ENCODE measurements at regions not wholly inside any gene's neighbourhood (a gene's known extent, or its start where the extent isn't known, plus 50 kb on each side); places are given as distances from the start of the nearest gene placed in this dataset.
A peak's percentile ranks its signal among the peaks of the same experiment; 100 is the strongest.

DNA sequence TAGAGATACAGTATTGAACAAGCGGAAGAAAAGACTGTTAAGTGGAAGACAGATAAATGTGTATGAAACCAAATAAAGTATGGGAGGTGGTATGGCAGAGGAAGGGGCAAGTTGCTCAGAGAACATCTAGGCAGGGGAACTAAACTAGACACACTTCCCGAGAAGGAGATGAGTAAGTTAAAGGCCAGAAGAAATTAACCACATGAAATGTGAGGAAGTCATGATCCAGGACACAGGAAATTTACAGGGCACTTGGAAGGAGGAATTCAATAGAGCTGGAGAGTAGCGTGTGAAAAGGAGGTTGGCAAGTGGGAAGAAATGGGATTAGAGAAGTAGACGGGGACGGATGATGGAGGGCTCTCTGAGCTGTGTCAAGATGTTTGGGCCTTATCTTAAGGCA lies 208.8 kb downstream of the COG6 start:
- no peak overlapping the region for H3K4me3 ChIP-seq (replicated peaks in 1 of 2; ENCODE audit: low read depth in 2 of 2, low read length in 2 of 2)
- DNase-seq (ENCODE audit: low read depth in 2 of 2) = no peak
- TF ChIP-seq CTCF (IDR thresholded peaks at IDR 0.05; ENCODE audit: low read depth, low read length) = no peak

DNA sequence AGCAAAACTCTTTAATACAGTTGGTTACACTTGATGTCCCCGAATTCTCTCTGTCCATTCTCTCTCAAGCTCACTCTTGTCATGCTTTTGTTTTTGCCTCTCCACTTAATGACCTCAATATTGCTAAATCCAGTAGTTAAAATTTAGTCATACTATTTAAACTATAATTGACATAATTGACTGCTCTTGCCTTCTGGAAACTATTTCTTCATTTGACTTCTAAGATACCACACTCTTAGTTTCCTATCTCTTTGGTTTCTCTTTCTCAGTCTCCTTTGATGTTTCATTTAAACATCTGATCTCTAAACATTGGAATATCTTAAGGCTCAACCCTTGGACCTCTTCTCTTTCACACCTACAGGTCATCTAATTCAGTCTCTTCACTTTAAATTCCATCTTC lies 211.3 kb downstream of the COG6 start:
- no peak overlapping the region for H3K4me3 ChIP-seq (replicated peaks in 1 of 2; ENCODE audit: low read depth in 2 of 2, low read length in 2 of 2)

GRCh38 chr13:39867807-39868206 lies 212.3 kb downstream of the COG6 start:
- no peak overlapping the region for H3K4me3 ChIP-seq (replicated peaks in 1 of 2; ENCODE audit: low read depth in 2 of 2, low read length in 2 of 2)
- DNase-seq (ENCODE audit: low read depth in 2 of 2) = no peak
- no peak for TF ChIP-seq CTCF (IDR thresholded peaks at IDR 0.05; ENCODE audit: low read depth, low read length)

More for the DNA sequence above, 211.3 kb downstream of the COG6 start:
- no peak for DNase-seq (ENCODE audit: low read depth in 2 of 2)
- TF ChIP-seq CTCF (IDR thresholded peaks at IDR 0.05; ENCODE audit: low read depth, low read length) = no peak

DNA sequence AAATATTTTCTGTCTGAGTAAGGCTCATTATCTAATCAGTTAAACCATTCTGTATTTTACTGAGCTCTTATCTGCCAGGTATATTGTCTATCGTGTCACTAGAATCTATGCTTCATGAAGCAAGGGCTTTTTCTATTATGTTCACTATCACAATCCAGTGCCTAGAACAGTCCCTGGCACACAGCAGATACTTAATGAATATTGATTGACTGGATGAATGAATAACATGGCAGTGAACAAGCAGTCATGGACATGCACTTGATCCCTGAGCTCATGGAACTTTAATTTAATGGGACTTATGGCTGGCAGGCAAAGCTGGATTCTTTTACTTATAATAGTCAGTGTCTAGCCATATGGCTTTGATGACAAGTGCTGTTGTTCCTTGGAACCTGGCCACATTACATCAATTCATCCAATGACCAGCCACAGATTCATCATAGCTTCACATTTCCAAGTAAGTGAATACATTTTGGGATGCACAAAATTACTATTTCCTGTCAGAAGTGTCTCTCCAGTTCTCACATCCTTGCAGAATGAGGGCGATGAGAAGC lies 214.8 kb downstream of the COG6 start:
- no peak for TF ChIP-seq CTCF (IDR thresholded peaks at IDR 0.05; ENCODE audit: low read depth, low read length)
- peak in 1 of 2 donors; percentile 20 for DNase-seq (ENCODE audit: low read depth in 2 of 2)
- H3K4me3 ChIP-seq (replicated peaks in 1 of 2; ENCODE audit: low read depth in 2 of 2, low read length in 2 of 2) = no peak overlapping the region

DNA sequence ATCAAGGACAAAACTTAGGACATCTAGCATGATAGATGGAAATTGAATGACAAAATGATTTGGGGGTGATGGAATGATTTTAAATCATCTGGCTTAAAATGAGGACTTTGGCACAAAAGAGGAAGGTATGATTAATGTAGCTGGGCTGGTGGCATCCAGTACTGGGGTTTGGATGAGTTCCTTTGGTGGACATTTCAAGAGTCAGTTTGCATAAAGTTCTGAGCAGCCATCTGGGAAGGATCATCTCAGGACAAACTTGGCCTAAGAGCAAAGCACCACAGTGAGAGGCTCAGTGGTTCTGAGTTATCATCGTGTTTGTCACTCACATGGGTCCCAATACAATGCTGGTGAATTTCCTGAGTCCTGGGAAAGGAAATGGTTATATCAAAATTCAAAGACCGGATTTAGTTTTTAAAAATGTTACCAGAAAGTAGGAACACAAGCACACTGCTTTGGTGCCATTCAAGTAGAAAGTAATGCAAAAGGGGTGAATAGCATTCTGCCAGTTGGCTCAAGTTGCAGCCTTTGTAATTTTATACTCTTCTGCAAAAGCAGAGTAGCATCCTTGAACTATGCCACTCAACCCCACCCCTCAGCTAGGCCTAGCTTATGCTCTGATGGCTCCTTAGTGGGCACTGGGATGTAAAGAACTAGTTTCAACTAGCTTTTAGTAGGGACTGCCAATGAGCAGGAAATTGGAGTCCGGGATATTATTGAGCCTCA lies 219.0 kb downstream of the COG6 start:
- TF ChIP-seq CTCF (IDR thresholded peaks at IDR 0.05; ENCODE audit: low read depth, low read length) = no peak
- DNase-seq (ENCODE audit: low read depth in 2 of 2) = peak in 1 of 2 donors; percentile 61
- no peak overlapping the region for H3K4me3 ChIP-seq (replicated peaks in 1 of 2; ENCODE audit: low read depth in 2 of 2, low read length in 2 of 2)

DNA sequence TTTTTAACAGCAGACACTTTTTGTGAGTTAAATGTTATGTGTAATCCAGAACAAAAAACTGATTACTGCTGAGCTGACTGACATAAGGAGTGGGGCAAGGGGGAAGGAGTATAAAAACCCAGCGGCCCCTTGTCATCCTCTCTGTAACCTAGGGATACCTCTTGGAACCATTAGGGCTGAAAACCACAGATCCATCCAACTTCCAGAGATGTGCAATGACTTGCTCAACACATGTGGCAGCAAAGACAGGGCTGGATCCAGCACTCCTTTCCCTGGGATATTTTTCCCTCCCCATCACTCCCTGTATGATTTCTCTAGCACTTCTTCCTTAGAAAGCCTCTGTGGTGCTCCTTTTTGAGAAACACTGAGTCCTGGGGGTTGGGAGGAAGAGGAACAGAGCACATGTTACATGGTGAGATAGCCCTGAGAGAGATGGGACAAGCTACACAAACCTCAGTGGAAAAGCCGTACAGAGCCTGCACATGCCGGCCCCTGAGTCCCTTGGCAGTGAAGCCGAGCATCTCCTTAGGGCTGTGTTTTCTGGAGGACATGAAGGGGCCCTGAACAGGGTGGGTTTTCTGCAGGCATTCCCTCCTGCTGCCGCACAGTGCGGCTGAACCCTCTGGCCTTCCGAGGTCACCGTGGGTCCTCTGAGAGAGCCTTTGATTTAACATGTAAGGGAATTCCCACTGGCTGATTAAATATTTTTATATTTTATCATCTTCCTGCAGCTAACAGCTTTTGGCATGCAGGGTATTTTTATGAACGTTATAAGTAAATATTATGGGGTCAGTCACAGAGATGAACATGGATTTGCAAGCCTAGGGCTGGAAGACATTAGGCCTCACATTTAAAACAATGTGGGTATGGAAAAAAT lies 219.9 kb downstream of the COG6 start:
- TF ChIP-seq CTCF (IDR thresholded peaks at IDR 0.05; ENCODE audit: low read depth, low read length) = no peak
- no peak overlapping the region for H3K4me3 ChIP-seq (replicated peaks in 1 of 2; ENCODE audit: low read depth in 2 of 2, low read length in 2 of 2)
- peak; percentile 11 to 58 for DNase-seq (ENCODE audit: low read depth in 2 of 2)

Data from cardiac fibroblast (primary cell).